HAP-1 (cell line): ENCODE measurements at regions not wholly inside any gene's neighbourhood (a gene's known extent, or its start where the extent isn't known, plus 50 kb on each side); places are given as distances from the start of the nearest gene placed in this dataset.

Source experiments
- DNase-seq, 2 experiments: peaks; one replicate each; pipeline ENCODE4 v3.0.0-alpha.2; 2016 to 2020; ENCODE audit warnings: low spot score in 2 of 2
- H3K27me3 ChIP-seq: fragments of 250-450 bp; sonication (Bioruptor Pico); 2 replicates; pipeline ENCODE4 v1.5.1; 2020; ENCODE audit warnings: low read depth, mild to moderate bottlenecking, moderate library complexity
- H3K36me3 ChIP-seq: fragments of 250-450 bp; sonication (Bioruptor Pico); replicated peaks from 2 replicates; pipeline ENCODE4 v1.5.1; 2020; ENCODE audit warnings: mild to moderate bottlenecking
- H3K4me1 ChIP-seq: fragments of 250-450 bp; sonication (Bioruptor Pico); 2 replicates; pipeline ENCODE4 v1.5.1; 2020; ENCODE audit warnings: mild to moderate bottlenecking
- H3K4me3 ChIP-seq: fragments of 250-450 bp; sonication (Bioruptor Pico); 2 replicates; pipeline ENCODE4 v1.5.1; 2020; ENCODE audit warnings: mild to moderate bottlenecking, moderate library complexity
- H3K9me3 ChIP-seq: fragments of 250-450 bp; sonication (Bioruptor Pico); 2 replicates; pipeline ENCODE4 v1.5.1; 2020; ENCODE audit warnings: mild to moderate bottlenecking, moderate library complexity
- in situ Hi-C: fragments of 300-500 bp; cut with MboI; formaldehyde crosslinking; loops from 3 replicates; pipeline ENCODE4 v1.14.3; 2020; ENCODE audit warnings: low sequenced_read_pairs, inconsistent platforms, mixed read lengths

DNA sequence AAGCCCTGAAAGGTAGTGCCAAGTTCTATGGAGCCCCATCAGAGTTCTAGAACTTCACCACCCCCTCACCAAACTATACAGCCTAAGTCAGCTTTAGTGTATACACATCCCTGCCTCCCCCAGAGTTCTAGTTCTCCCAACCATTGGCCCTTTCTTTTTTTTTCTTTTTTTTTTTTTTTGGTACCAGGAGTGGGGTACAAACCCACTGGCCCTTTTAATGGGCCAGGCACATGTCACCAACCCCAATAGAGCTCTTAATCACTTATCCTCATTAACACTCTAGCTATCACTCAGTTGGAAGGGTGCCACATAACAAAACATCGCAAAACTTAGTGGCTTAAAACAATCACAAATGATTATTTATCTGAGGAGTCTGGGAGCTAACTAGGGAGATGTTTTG, 588.6 kb downstream of the BCOR start:
- in situ Hi-C loops = no loop called here
- H3K4me3 ChIP-seq = no peak overlapping the region

DNA sequence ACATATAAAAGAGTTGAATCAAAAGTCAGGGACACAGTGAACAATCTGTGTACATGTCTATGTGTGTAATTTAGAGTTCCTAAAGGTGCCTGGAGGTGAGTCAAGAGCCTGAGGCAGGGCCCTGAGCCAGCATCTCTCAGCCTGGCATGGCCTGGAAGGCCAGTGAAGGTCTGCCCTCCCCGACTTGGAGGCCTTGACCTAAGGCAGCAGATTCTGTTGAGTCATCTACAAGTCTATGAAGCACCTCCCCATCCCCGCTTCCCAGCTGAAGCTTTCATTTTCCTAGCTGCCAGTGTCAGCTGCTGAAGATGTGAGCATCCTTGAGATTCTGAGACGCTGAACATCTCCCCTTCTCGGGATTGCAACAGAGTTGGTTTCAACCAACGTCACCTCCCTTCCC, 583.9 kb downstream of the BCOR start:
- no peak for DNase-seq
- Histone ChIP-seq H3K9me3 (no peaks in the 10 kb centered on the region; the same call in 1 of the 2 replicates), H3K36me3 (no peaks in the 10 kb centered on the region), H3K27me3 (no peaks in the 10 kb centered on the region), H3K4me1 (no peaks in the 10 kb centered on the region), H3K4me3 (no peak overlapping the region)
- in situ Hi-C loops = no loop called here

More for the DNA sequence above, 588.6 kb downstream of the BCOR start:
- no peaks in the 10 kb centered on the region for H3K36me3 ChIP-seq
- H3K9me3 ChIP-seq = no peaks in the 10 kb centered on the region; the same call in 1 of the 2 replicates
- H3K27me3 ChIP-seq = no peaks in the 10 kb centered on the region
- no peaks in the 10 kb centered on the region for H3K4me1 ChIP-seq
- DNase-seq = no peak

DNA sequence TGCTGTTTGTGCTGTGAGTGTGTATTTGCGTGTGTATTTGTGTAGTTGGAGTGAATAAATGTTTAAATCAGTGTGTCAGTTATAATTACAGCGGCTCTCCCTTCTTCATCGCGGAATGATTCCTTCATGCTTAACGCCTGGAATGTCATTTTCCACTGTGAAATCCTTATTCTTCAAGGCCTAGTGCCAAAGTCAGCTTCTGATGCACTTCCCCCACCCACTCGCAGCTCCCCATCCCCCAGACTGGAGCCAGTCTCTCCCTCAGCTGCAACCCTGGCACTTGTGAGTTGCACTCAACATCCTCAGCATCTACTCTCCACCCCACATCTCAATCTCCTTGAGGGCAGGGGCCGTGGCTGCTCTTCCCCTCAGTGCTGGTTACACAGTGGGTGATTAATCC, 583.0 kb downstream of the BCOR start:
- H3K36me3 ChIP-seq = no peaks in the 10 kb centered on the region
- in situ Hi-C loops = no loop called here
- H3K9me3 ChIP-seq = no peaks in the 10 kb centered on the region; the same call in 1 of the 2 replicates
- H3K4me3 ChIP-seq = no peak overlapping the region
- H3K27me3 ChIP-seq = no peaks in the 10 kb centered on the region
- no peaks in the 10 kb centered on the region for H3K4me1 ChIP-seq
- DNase-seq = no peak

DNA sequence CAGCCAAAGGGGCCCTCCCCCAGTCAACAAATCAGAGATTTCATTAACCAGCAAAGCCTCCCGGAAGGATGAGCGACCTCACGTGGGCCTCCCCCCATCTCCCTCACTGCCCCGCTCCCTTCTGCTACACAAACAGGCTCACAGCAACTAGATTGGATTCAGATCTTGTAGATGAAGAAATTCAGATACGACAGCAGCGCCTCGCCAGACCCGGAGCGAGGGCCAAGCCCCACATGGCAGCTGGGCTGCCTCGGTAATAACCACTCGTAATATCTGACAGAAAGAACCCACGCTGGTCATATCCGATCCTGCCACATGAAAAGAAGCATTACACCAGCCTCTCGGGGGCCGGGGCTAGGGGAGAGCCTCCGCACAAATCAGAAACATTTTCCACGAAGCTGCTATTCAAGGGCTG, 581.3 kb downstream of the BCOR start:
- no peak for DNase-seq

DNA sequence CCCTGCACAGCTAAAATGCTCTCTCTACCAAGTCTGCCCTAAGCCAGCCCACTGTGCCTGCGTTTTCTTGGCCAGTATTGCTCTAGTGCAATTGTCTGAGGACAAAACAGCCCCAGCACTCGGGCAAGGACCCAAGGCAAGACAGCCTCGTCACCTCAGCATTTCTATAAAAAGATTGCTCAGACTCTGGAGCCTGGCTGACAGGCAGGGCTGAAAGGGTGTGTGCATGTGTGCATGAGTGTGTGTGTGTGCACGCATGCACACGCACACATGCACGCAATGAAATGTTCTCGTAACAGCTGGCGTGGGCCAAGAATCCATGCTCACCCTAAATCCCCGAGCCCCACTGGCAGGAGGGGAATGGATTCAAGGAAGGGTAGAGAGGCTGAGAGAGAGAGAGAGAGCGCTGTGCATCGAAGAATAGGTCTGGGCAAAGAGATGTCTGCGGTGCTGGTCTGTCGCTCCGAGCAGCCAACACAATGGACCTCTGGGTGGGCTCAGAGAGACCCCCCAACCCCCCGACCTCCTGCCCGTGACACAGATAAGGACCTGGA, 579.2 kb downstream of the BCOR start:
- DNase-seq = no peak
- no peaks in the 10 kb centered on the region for H3K4me1 ChIP-seq
- in situ Hi-C loops = no loop called here
- H3K36me3 ChIP-seq = no peaks in the 10 kb centered on the region
- no peak overlapping the region for H3K4me3 ChIP-seq
- no peaks in the 10 kb centered on the region for H3K9me3 ChIP-seq
- H3K27me3 ChIP-seq = no peaks in the 10 kb centered on the region

More for the DNA sequence above, 581.3 kb downstream of the BCOR start:
- H3K27me3 ChIP-seq = no peaks in the 10 kb centered on the region
- no peaks in the 10 kb centered on the region for H3K4me1 ChIP-seq
- no peak overlapping the region for H3K4me3 ChIP-seq
- H3K36me3 ChIP-seq = no peaks in the 10 kb centered on the region
- no peaks in the 10 kb centered on the region for H3K9me3 ChIP-seq
- in situ Hi-C loops = no loop called here

DNA sequence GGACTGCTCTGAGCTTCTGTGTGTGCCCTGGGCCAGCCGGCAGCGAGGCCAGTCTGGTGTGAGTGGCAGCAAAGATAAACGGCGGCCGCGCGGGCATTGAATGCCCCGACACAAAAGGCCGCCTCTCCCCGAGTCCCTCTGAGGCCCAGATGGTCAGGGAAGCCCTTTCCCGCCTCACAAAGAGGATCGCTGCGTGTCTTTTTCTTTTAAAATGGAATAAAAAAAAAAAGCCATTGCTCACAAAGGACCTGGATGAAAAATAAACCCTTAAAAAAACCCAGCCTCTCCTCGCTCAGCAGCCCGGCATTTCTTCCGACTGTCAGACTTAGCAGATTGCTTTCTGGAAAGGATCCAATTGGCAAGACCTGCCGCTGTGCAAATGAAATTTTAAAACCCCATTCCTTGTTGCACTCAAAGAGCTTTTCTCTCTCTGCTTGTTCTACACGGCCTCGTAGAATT, 578.7 kb downstream of the BCOR start:
- H3K36me3 ChIP-seq = no peaks in the 10 kb centered on the region
- in situ Hi-C loops = no loop called here
- peak in 1 of 2 experiments; percentile 12 for DNase-seq
- no peaks in the 10 kb centered on the region for H3K27me3 ChIP-seq
- H3K9me3 ChIP-seq = no peaks in the 10 kb centered on the region
- H3K4me3 ChIP-seq = no peak overlapping the region
- H3K4me1 ChIP-seq = no peaks in the 10 kb centered on the region

DNA sequence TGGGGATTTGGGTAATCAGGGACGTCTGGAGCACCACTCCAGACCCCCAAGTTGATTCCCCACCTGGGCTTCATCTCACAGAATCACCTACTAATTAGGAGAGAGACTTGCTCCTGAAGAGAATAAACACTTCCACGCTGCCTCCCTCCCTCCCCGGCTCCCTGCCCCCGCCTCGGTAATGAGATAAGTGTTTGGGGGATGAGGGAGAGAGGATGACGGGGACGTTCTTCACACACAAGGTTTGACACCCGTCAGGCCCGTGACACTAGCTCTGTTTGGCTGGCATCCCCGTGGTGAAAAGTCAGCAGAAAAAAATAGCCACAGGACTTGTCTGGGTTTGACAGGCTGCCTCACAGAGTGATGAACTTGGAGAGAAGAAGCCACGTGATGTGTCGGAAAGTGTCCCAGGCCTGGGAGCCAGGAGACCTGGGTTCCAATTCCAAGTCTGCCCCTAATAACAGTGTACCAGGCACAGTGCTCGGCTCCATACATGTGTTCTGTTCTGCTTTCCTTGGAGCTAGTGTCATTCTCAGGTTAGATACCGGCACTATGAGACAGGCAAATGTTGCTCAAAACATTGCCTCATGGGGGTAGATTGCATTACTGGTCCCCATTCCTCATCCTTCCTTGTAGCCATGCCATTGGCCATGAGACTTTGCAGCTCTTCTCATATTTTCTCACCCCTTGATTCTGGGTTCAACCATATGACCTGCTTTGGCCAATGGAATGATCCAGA, 578.0 kb downstream of the BCOR start:
- DNase-seq = no peak
- Histone ChIP-seq H3K4me3 (no peak overlapping the region), H3K4me1 (no peaks in the 10 kb centered on the region), H3K27me3 (no peaks in the 10 kb centered on the region), H3K9me3 (no peaks in the 10 kb centered on the region), H3K36me3 (no peaks in the 10 kb centered on the region)
- in situ Hi-C loops = no loop called here

DNA sequence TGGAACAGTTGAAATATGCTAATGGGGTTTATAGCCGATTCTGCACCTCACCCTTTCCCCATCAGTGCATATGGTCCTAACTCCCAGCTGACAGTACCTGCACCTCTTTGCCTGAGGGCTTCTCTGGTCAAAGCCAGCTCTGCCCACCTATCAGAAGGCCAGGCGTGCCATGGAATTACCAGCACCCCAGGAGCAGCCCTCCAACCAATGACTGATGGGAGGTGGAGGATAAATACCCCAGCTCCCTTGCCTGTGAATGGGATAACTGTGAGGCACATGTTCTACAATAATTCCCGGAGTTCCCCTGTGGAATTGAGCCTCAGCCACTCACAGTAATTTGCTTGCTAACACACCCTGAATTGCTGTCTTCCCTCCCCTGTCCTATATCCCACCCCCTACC, 572.0 kb downstream of the BCOR start:
- no peak overlapping the region for H3K4me3 ChIP-seq
- in situ Hi-C loops = no loop called here
- no peaks in the 10 kb centered on the region for H3K4me1 ChIP-seq
- no peaks in the 10 kb centered on the region for H3K36me3 ChIP-seq
- no peak for DNase-seq
- H3K27me3 ChIP-seq = no peaks in the 10 kb centered on the region
- H3K9me3 ChIP-seq = no peaks in the 10 kb centered on the region

DNA sequence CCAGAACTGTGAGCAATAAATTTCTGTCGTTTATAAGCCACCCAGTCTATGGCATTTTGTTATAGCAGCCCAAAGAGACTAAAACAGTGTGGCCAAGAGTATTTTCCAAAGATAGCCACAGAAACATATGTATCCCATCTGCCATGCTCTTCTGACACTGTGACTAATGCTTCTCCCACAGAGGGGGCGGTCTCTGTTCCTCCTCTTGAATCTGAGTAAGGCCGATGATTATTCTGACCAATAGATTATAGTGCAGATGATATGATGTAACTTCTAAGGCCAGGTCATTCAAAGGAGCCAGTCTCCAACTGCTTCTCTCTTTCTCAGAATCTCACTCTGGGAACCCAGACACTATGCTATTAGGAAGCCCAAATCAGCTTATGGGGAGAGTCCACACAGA, 570.7 kb downstream of the BCOR start:
- H3K4me3 ChIP-seq = no peak overlapping the region
- in situ Hi-C loops = no loop called here
- no peaks in the 10 kb centered on the region for H3K36me3 ChIP-seq
- no peaks in the 10 kb centered on the region for H3K27me3 ChIP-seq
- DNase-seq = no peak
- H3K4me1 ChIP-seq = no peaks in the 10 kb centered on the region
- no peaks in the 10 kb centered on the region for H3K9me3 ChIP-seq

DNA sequence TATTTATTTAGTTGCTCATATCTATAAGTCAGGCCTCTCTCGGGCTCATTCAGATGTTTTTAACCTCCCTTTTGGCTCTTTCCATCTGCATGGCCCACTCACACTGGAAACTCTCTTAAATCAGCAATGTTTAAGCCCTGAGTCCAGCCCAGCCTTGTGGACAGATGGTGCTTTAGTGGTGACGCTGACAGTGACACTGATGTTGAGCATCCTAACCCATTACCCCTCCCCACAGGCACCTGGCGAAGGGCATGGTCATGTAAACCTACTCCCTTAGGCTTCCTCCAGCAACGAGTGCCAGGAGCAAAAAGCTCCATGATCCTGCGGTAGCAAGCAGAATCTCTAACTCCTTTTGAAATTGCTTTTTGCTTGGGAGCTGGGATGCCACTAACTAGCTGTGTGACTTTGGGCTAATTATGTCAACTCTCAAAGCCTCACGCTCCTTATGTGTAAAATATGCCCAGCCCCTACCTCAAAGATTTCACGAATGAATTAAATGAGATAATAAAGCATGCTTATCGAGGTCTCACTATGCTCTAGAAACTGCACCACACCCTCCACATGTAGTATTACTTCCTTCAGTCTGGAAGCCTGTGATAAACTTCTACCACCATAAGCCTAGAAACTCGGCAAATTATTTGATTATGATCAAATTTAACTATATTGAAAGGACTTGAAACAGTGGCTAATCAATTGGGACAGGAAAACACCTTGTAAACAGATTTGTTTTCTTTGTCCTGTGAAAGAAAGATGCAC, 569.4 kb downstream of the BCOR start:
- no peaks in the 10 kb centered on the region for H3K36me3 ChIP-seq
- H3K9me3 ChIP-seq = no peaks in the 10 kb centered on the region
- H3K4me3 ChIP-seq = no peak overlapping the region
- in situ Hi-C loops = no loop called here
- H3K27me3 ChIP-seq = no peaks in the 10 kb centered on the region
- DNase-seq = no peak
- H3K4me1 ChIP-seq = no peaks in the 10 kb centered on the region

DNA sequence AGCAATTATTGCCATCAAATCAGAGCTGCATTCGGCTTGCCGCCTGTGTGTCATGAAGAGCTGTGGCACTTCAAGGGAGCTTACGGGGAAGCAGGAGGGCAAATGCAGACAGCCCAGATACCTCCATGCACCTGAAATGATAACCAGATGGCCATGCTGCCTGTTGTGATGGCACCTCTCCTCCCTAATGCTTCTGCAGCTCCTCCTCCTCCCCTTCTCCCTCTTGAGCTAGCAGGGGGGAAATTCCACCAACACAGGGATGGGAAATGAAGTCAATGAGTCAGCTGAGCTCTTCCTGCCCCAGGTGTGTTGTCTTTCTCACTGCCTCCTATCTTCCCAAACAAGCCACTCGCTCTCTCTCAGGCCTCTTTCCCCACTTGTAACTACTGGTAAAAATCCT, 565.0 kb downstream of the BCOR start:
- H3K4me1 ChIP-seq = no peaks in the 10 kb centered on the region
- H3K36me3 ChIP-seq = no peaks in the 10 kb centered on the region
- no peak overlapping the region for H3K4me3 ChIP-seq
- DNase-seq = no peak
- H3K9me3 ChIP-seq = no peaks in the 10 kb centered on the region
- H3K27me3 ChIP-seq = no peaks in the 10 kb centered on the region; the same call in 1 of the 2 replicates
- in situ Hi-C loops = no loop called here

DNA sequence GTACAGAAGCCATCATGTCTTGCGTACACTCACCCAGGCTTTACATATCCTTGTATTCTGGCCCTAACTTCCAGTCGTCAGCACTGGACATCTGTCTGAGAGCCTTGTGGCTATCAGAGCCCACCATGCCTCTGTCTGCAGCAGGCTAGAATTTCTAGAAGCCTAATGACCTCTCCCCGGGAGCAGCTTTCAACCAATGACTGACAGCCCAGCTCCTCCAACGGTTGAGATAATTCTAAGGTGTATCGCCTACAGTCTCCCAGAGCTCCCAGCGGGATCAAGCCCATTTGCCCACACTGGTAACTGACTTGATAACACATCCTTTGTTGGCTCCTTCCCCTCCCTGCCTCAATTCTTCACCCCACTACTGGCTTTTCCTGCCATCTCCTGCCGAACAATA, 562.8 kb downstream of the BCOR start:
- H3K27me3 ChIP-seq = no peaks in the 10 kb centered on the region; the same call in 1 of the 2 replicates
- H3K36me3 ChIP-seq = no peaks in the 10 kb centered on the region
- in situ Hi-C loops = no loop called here
- H3K9me3 ChIP-seq = no peaks in the 10 kb centered on the region; the same call in 1 of the 2 replicates
- no peak overlapping the region for H3K4me3 ChIP-seq
- H3K4me1 ChIP-seq = no peaks in the 10 kb centered on the region
- DNase-seq = no peak

DNA sequence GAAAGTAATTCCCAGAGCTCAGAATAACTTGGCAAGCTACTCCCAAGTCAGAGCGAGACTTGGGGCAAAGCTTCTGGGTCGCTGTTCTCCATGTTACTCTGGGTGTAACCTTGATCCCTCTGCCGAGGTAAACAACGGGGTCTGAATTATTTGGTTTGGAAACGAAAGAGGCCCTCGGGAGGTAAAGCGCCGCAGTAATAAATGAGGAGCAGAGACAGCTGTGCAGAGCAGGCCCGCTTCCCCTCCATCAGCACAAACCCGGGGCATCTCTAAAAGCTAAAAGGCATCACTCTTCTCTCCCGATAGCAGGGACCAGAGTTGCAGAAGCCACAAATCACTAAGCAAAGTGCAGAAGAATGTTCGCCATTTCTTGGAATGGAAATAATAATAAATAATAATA, 561.5 kb downstream of the BCOR start:
- no peaks in the 10 kb centered on the region; the same call in 1 of the 2 replicates for H3K9me3 ChIP-seq
- no peak overlapping the region for H3K4me3 ChIP-seq
- no peaks in the 10 kb centered on the region; the same call in 1 of the 2 replicates for H3K27me3 ChIP-seq
- no peaks in the 10 kb centered on the region for H3K4me1 ChIP-seq
- in situ Hi-C loops = no loop called here
- DNase-seq = no peak
- no peaks in the 10 kb centered on the region for H3K36me3 ChIP-seq

DNA sequence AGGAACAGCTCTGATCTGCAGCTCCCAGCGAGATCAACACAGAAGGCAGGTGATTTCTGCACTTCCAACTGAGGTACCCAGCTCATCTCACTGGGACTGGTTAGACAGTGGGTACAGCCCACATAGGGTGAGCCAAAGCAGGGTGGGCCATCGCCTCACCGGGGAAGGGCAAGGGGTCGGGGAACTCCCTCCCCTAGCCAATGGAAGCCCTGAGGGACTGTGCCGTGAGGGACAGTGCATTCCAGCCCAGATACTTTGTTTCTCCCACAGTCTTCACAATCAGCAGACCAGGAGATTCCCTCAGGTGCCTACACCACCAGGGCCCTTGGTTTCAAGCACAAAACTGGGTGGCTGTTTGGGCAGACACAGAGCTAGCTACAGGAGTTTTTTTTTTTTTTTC, 555.9 kb downstream of the BCOR start:
- Histone ChIP-seq H3K4me3 (no peak overlapping the region), H3K9me3 (no peaks in the 10 kb centered on the region; the same call in 1 of the 2 replicates), H3K36me3 (no peaks in the 10 kb centered on the region), H3K4me1 (no peaks in the 10 kb centered on the region), H3K27me3 (no peaks in the 10 kb centered on the region)
- no peak for DNase-seq
- in situ Hi-C loops = no loop called here
